NCI-H510A treated with DMSO at 0.1 percent for 48 hours (cell line): ENCODE measurements at regions not wholly inside any gene's neighbourhood (a gene's known extent, or its start where the extent isn't known, plus 50 kb on each side); places are given as distances from the start of the nearest gene placed in this dataset.
"Not testable (repeated sequence)": the region's sequence is repeated elsewhere in the genome, so short reads cannot be mapped to it uniquely, and the experiment has no call there.

Source experiments
- DNase-seq: peaks from one replicate; lab custom pipeline; 2025; lab: John Stamatoyannopoulos, UW

DNA sequence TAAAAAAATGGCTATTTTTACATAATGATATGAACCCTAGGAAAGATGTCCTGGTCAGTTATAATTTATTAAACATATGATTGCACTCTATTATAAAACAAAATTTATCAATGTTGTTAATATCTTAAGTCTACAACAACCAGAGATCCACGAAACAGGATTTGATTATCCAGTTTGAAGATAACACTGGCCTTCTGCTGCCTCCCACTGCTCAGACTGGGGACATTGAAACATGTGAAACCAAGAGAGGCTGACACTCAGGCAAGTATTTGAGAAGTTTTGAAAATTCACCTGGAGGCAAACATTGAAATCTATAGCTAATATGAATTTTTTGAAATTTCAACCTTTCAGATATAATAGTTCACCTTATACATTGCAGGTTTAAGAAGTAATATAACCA lies 219.3 kb upstream of the HSF2 start:
- DNase-seq = no peak

DNA sequence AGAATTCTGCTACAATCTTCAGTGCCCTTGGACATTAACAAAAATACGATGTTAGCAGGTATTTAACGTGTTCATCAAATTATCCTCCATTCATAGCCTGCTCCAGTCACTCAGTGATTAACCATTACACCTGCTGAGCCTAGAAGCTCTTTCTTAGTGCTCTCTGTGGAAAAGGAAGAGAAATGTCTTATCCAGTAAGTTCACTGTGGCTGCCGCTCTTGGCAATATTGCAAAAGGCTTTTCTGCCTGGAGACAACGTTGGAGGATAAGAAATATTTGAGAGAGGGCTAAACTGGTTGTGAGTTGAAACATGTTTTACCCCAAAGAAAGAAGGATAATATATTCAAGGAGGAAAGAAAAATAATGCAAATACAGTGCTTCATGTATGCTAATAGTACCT lies 217.4 kb upstream of the HSF2 start:
- no peak for DNase-seq

DNA sequence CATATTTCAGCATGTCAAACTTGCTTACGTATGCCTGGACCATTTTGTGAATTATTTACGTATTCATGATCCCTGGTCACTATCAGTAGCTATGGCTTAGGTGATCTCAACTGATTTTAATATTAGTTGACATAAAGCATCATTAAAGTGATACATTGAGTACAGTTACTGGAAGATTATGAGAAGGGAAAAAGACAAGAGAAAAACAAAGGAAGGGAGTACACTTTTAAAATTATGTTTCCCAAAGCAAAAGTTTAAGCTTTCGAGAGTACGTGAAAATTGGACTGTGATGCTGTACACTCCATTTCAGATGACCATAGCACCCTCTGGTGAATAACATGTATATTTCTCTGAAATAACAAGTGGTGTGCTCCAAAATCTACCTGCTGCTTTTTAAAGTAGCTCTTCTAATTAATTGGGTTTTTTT lies 215.0 kb upstream of the HSF2 start:
- no peak for DNase-seq

DNA sequence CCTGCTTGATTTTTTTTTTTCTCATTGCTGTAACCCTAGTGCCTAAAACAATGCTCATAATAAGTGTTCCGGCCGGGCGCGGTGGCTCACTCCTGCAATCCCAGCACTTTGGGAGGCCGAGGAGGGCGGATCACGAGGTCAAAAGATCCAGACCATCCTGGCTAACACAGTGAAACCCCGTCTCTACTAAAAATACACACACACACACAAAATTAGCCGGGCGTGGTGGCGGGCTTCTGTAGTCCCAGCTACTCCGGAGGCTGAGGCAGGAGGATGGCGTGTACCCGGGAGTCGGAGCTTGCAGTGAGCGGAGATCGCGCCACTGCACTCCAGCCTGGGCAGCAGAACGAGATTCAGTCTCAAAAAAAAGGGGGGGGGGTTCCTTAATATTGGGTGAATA lies 214.0 kb upstream of the HSF2 start:
- not testable (repeated sequence) for DNase-seq

DNA sequence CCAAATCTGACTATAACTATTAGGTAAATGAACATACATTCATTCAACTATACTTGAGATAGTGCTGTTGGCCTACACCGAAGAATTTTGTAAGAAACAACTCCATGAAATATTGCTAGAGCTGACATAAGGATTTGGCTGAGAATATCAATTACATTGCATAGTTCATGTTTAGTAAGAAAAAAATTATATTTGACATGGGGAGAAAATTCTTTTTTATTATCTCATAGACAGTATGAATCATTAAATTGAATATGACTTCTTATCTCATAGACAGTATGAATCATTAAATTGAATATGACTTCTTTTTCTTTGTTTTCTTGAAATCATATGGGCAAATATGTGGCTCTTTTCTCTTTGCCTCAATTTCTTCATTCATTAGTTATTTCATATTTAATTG lies 212.3 kb upstream of the HSF2 start:
- DNase-seq = no peak

DNA sequence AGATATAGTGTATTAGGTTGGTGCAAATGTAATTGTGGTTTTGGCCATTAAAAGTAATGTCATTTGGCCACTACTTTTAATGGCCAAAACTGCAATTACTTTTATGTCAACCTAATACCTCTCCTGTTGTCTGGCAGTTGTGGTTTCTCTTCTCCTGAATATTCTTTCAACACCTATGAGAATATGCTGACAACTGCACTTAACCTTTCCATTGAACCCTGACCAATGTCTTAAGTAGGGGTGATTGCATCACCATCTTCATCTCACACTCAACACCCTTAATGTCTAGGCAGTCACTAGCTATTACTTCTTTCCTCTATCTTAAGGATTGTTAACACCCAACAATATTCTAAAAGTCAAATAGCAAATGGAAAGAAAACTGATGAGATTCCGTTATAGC lies 200.5 kb upstream of the HSF2 start:
- no peak for DNase-seq

DNA sequence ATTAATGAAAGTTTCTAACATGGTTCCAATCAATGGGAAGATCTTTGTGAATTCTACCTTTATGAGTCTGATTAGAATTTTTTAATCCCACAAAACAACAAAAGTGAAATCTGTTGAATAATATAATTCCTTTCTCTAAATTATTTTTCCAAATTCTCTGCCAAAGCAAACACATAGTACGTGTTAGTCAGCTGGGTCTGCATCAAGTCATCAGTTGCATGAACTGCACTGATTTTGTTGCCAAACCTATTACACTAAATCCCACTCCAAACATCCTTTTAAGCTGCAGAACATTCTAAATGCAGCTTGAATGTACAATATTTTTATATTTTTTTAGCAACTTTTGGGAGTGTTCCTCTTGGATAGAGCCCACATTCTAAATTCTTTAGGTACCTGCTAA lies 199.0 kb upstream of the HSF2 start:
- no peak for DNase-seq

DNA sequence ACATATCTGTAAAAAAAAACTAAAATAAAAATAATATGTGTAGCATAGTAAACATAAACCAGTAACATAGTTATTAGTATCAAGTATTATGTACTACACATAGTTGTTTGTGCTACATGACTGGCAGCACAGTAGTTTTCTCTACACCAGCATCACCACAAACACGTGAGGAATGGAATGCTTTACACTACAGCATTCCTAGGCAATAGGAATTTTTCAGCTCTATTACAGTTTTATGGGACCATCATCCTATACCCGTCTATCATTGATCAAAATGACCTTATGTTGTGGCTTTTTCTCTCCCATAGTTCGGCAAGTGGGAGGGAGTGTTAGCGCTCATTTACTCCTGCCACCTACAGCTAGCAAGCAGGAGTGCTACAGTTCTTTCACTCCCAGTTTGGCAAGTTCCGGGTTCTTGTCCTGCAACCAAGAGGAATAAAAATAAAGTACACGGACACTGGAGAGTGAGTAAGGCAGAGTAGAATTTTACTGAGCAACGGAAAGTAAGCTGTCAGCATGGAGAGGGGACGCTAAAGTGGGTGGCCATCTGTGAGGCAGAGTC lies 196.8 kb upstream of the HSF2 start:
- DNase-seq = no peak

DNA sequence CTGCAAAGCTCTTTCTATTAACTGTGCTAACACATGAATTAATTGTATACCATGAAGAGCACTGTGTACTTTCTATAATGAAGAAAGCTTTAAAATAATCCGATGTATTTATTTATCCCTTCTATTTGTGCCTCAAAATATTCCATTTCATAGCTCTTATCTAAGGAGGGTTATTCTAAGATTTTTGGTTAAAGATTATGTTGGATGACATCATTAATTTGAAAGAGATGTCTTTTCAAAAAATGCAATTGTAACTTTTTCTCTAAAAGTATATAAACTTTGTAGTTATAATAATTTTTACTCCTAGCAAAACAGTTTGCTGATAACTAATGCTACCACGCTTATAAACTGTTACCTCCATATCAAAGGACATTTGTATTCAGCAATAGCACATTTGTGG lies 192.4 kb upstream of the HSF2 start:
- DNase-seq = no peak

DNA sequence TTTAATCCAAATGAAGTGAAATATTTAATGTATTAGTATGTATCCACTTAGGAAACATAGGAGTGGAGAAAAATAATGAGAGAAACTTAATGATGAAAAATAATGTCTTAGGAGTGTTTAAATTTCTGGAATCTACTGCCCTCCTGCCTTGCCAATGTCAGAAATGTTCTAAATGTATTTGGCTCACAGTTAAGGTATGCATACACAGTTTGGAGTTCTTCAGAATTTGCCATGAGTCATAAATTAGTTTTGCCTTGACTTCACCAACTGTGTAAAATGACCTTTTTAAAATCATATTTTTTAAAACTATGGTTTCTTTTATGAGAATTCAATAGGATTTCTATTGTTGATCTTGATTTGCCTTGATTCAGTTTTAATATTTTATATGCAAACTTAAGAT lies 191.7 kb upstream of the HSF2 start:
- no peak for DNase-seq

DNA sequence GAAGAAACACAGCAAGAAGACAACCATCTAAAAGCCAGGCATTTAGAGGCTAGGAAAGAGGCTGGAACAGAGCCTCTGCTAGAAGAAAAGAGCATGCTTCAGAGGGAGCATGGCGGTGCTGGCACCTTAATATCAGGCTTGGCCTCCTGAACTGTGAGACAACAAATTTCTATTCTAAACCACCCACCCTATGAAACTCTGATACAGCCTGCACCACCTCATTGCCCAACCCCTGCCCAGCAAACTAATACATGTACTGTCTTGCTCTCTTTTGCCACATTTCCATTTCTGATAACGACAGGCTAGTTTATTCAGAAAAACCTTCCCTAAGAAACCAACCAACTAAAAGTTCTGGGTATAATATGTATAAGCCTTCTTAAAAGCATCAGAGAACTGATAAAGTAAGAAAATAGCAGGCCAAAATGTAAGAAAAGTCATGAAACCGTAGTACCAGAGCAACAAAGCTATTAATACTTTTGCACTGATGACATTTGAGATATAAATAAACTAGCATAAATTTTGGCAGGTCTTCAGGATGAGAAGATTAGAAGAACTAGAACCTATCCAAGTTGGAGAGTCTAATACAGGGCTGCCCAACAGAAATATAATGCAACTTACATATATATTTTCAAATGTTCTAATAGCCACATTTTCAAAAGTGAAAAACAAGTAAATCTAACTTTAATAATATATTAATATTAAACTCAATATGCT lies 184.7 kb upstream of the HSF2 start:
- DNase-seq = no peak

DNA sequence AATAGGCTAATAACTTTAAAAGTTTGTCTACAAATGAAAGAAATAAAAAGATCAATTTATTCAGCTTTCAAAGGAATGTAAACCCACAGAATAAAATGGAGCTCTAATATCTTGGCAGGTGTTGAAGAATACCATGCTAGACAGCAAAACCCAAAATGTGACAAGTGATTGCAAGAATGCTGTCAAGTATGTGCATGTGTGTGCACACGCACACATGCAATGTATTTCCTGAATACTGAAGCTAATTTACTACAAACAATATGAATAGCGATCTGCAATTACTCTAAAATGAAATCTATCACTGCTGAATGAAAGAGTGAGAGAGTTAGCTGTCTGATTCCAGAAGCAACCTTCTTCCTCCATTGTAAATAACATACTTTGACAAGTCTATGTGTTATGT lies 179.2 kb upstream of the HSF2 start:
- DNase-seq = no peak

DNA sequence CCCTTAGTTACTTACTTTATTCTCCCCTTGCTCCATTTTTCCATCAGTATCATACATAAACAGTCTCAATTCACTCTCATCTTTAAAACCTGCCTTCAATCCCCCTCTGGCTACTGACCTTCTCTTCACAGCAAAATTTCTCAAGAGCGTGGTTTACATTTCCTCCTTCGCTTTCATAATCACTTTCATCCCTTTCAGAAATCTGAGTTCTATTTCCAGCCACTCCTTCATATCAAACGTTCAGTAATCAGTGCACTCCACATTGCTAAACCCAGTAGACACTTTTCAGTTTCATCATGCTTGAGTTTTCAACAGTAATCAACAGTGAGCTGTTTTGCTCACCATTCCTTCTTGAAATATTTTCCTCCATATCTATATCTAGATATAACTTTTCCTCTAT lies 176.7 kb upstream of the HSF2 start:
- no peak for DNase-seq

DNA sequence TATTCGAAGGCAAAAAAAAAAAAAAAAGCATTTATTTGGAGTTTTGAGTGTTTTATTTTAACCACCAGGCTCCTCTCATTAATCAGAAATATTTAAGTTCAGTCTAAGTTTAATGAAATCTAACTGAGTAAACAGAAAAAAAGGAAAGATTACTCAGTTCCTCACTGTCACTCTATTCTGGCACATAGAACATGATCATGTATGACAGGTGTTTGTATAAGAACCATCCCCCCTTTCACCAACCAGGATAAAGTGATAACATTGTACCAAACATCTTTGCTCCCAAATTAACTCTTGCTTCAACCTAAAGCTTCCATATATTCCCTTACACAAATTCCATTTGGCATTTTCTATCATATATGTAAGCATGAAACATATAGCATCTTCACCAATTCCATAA lies 176.2 kb upstream of the HSF2 start:
- no peak for DNase-seq

DNA sequence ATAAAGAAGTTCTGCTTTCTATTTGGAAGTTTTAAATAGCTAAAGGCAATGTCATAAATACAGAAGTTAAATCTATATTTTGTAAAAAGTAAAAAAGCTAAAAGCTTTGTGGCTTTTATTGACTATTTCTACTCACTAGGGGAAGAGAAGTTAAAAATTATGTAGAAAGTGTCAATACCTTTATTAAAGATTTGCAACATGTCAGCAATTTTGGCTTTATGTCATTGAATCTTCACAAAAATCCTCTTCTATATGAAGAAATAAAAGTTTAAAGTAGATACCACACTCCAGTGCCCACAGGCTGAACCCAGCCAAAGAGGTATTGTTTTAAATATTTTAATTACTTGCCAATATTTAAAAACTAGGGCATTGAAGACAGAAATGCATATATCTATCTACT lies 160.6 kb upstream of the HSF2 start:
- no peak for DNase-seq

DNA sequence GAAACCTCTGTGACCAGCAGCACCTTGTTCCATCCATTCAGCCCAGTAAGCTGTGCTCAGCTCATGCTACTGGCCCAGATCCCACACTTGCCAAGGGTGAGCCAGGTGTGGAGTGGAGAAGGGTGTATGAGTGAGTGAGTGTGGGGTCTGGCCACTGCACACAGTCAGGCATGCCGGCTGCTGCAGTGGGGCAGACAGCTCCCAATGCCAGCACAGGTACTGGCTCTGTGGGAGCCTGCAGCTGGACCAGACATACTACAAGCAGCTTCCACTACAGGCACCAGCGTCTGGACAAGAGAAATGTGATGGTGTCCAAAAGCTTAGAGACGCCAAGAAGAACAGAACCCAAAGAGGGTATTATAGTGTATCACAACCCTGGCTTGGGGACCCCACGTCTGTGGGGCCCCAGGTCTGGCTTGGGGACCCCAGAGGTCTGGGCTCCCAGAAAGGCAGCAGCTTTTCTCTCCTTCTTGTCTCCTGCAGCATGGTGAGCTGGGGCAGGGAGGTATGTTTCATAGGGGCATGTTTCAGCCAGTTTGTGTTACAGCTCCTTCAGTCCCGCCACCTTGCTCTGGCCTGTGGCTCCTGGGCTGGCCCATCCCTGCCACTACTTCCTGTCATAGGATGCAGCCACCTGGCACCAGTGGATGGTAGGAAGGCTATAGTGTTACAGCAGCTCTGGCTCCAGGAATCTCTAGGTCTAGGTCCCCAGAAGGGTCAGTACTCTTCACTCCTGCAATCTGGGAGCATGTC lies 152.4 kb upstream of the HSF2 start:
- DNase-seq = no peak

DNA sequence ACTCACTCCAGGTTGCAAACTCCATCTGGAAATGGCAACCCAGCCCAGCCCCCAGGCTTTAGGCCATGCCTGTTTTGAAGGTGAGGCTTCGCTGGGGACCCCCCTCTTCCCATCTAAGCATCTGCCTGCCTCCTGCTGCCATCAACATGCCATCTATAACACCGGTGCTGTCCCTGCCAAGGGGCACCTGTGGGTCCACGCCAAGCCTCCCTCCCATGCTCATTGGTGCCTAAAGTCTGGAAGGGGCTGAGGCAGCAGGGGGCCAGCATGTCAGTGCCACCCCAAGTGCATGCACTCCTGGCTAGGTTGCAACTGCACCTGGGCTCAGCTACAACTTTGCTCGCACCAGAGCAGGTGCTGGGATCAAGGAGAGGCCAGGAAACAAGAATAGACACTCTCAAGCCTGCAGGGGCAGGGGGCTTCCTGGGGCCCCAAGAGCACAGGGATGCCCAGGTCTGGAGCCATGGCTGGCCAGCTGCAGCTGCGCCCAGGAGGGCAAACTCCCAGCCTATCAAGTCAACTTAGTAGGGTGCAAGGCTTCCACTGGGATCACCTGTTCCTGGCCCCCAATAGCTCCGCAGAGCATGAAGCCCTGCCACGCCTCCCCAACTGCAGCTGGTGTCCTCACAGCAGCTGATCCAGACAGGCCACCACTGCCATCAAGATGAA lies 151.3 kb upstream of the HSF2 start:
- DNase-seq = no peak

DNA sequence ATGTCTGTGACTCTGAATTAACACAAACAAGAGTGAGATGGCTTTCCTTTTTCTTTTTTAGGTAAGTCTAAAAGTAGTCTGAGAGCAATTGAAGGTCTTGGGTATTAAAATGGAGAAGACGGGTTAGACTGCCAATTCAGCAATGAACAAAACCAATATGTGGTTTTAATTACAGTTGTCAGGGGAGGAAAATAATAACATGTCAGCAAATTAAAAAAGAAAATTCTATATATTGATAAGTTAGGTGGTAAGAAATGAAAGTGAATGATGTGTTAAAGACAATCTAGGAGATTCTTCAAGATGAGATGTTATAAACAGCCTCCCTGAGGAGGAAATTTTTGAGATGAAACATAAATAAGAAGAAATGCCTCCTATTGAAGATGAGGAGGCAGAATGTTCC lies 150.6 kb upstream of the HSF2 start:
- DNase-seq = no peak

DNA sequence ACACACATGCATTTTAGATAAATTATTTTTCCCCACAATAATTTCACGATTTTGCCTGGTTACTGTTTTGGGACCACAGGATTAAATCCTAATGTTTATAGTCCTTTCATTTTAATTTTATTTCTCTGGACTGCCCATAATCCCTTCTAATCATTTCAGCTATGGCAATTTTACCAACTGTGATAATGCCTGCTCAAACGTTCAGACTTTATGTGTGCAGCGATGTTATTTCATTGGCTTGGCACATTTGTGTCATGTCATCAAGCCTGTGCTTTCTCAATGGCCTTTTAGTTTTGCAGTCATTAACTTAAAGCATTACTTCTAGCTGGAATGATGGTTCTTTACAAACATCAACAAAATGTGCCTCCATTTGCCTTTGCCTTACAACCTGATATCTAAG lies 140.6 kb upstream of the HSF2 start:
- no peak for DNase-seq

DNA sequence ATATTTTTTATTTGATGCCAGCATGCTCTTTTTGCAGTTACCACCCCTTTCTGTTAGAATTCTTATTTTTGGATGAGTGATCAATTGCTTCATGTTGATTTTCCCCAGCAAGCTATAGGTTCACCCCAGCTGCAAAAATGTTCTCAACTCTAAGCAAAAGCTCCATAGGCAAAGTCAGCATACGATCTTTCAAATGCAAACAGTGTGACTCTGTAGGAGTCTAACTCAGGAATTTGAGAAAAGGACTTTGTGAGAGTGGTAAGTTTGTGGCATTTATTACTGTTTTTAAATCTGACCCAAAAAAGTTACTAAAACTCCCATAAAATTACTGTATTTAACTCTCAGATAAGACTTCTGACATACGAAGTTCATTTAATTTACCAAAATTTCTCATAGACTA lies 134.9 kb upstream of the HSF2 start:
- no peak for DNase-seq

DNA sequence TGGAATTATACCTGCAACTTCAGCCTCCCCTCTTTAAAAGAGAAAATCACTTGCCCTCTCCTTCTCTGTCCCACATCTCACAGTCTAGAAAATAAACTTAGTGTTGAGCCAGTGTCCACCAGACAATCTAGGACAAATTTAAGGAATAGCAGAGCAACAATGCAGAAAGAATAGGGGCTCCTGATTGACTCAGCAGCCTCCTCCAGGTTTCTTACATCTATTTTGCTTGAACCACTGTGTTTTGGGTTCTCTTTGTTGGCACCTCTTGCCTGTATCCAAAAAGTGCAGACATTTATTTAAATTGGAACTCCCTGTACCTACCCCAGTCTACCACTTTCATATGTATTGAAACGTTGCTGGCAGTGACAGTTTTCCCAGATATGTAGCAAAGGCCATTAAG lies 133.7 kb upstream of the HSF2 start:
- DNase-seq = no peak

DNA sequence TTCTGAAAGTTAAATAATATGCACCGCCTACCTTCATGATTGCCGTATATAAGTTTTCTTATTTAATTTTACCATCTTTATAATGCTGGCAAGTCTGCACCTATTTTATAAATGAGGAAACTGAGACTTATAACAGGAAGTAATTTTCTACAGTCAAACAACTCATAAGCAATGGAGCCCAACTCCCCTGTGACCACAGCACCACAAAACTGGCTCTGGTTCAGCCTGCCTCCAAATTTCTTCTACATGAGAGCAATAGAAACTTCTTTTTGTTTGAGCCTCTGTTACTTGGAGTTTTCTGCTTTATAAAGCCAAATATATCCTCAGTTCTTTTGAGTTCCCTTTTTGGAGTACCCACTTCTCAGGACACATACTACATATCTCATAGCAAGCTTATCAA lies 131.1 kb upstream of the HSF2 start:
- DNase-seq = no peak

DNA sequence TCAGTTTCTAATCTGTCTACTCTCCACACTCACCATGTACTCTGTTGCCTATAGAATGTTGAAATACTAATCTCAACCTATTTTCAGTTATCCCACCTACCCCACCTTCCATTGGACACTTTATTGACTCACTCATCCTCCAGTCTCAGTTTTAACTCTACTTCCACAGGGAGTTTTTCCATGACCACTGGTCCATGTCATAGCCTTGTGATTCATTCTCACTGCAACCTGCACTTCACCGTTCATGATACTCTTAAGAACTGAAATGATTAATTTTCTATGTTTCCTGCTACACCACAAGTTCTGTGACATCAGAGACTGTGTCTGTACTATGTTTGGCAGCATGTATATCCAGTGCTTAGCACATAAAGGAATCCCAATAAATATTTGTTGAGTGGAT lies 122.8 kb upstream of the HSF2 start:
- DNase-seq = no peak
